ENCODE measurements at regions not wholly inside any gene's neighbourhood (a gene's known extent, or its start where the extent isn't known, plus 50 kb on each side); places are given as distances from the start of the nearest gene placed in this dataset.

- TF ChIP-seq CTCF (IDR thresholded peaks at IDR 0.05; ENCODE audit: extremely low read depth, missing control alignments) = no peak
Observed at GRCh38 chr2:240213476-240214421, 73.3 kb upstream of the OTOS start.

GRCh38 chr2:240214790-240215675 is 74.6 kb upstream of the OTOS start:
- TF ChIP-seq CTCF (IDR thresholded peaks at IDR 0.05; ENCODE audit: extremely low read depth, missing control alignments) = no peak
- DNase-seq (ENCODE audit: low spot score) = no peak

More at GRCh38 chr2:240213476-240214421, 73.3 kb upstream of the OTOS start:
- no peak for DNase-seq (ENCODE audit: low spot score)

- TF ChIP-seq CTCF (IDR thresholded peaks at IDR 0.05; ENCODE audit: extremely low read depth, missing control alignments) = no peak
- no peak for DNase-seq (ENCODE audit: low spot score)
Observed at GRCh38 chr2:240215676-240216051, 75.2 kb upstream of the OTOS start.

- no peak for TF ChIP-seq CTCF (IDR thresholded peaks at IDR 0.05; ENCODE audit: extremely low read depth, missing control alignments)
- no peak for DNase-seq (ENCODE audit: low spot score)
Observed at GRCh38 chr2:240216167-240216566, 75.7 kb upstream of the OTOS start.

- DNase-seq (ENCODE audit: low spot score) = no peak
- no peak for TF ChIP-seq CTCF (IDR thresholded peaks at IDR 0.05; ENCODE audit: extremely low read depth, missing control alignments)
Observed at GRCh38 chr2:240217431-240218301, 77.2 kb upstream of the OTOS start.

GRCh38 chr2:240219208-240219890 is 78.9 kb upstream of the OTOS start:
- no peak for TF ChIP-seq CTCF (IDR thresholded peaks at IDR 0.05; ENCODE audit: extremely low read depth, missing control alignments)
- DNase-seq (ENCODE audit: low spot score) = no peak
